Left ventricle myocardium inferior (tissue), 1 donor: ENCODE measurements at regions not wholly inside any gene's neighbourhood (a gene's known extent, or its start where the extent isn't known, plus 50 kb on each side); places are given as distances from the start of the nearest gene placed in this dataset.
A peak's percentile ranks its signal among the peaks of the same experiment; 100 is the strongest.

ENCODE experiments used
- DNase-seq: peaks from one replicate; pipeline ENCODE4 v3.0.0-alpha.2; 2020
- H3K27ac ChIP-seq: fragments of 200-600 bp; replicated peaks from 2 replicates; pipeline ENCODE4 v1.8.0; 2021
- H3K27me3 ChIP-seq: fragments of 200-600 bp; 2 replicates; pipeline ENCODE4 v1.8.0; 2021; ENCODE audit warnings: low read depth
- H3K36me3 ChIP-seq: fragments of 200-600 bp; 2 replicates; pipeline ENCODE4 v1.8.0; 2021
- H3K4me1 ChIP-seq: fragments of 200-600 bp; 2 replicates; pipeline ENCODE4 v1.8.0; 2021
- H3K4me3 ChIP-seq: fragments of 200-600 bp; 2 replicates; pipeline ENCODE4 v1.8.0; 2021; ENCODE audit warnings: mild to moderate bottlenecking, moderate library complexity
- H3K9me3 ChIP-seq: fragments of 200-600 bp; replicated peaks from 2 replicates; pipeline ENCODE4 v1.8.0; 2021
- intact Hi-C: fragments of 100-400 bp; cut with micrococcal nuclease; formaldehyde crosslinking; loops from one replicate; pipeline ENCODE4 v1.11.0; 2022
- TF ChIP-seq, protein P1 (sequence below): fragments of 200-600 bp; IDR thresholded peaks from 2 replicates; pipeline ENCODE4 v1.8.0; 2021; ENCODE audit warnings: antibody characterized with exemption, mild to moderate bottlenecking, borderline replicate concordance
- donor health status: DM: no; HTN: yes; CAD: no; lungs with severe emphysema.

DNA sequence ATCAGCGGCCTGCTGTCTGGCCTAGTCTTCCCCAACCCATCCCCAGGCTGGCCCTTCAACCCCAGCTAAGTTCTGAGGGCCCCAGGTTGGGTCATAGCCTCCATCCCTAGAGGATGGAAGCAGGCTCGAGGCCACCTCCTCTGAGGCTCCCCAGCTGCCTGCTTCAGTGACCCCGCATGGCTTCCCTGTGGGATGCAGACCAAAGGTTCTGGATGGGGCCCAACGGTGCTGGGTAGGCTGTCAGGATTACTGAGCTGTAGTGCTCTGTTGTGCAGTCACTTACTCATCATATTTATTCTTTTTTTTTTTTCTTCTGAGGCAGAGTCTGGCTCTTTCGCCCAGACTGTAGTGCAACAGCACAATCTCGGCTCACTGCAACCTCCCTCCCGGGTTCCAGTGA, 92.0 kb downstream of the IRF2BPL start:
- Histone ChIP-seq H3K27me3 (no peaks in the 10 kb centered on the region), H3K36me3 (no peaks in the 10 kb centered on the region), H3K27ac (peak overlapping the region; percentile 62), H3K4me1 (peaks cover 33% of the 10 kb centered on the region), H3K4me3 (no peak overlapping the region), H3K9me3 (no peaks in the 10 kb centered on the region)
- intact Hi-C loops: no loop called here
- DNase-seq: no peak
- TF ChIP-seq, protein P1, sequence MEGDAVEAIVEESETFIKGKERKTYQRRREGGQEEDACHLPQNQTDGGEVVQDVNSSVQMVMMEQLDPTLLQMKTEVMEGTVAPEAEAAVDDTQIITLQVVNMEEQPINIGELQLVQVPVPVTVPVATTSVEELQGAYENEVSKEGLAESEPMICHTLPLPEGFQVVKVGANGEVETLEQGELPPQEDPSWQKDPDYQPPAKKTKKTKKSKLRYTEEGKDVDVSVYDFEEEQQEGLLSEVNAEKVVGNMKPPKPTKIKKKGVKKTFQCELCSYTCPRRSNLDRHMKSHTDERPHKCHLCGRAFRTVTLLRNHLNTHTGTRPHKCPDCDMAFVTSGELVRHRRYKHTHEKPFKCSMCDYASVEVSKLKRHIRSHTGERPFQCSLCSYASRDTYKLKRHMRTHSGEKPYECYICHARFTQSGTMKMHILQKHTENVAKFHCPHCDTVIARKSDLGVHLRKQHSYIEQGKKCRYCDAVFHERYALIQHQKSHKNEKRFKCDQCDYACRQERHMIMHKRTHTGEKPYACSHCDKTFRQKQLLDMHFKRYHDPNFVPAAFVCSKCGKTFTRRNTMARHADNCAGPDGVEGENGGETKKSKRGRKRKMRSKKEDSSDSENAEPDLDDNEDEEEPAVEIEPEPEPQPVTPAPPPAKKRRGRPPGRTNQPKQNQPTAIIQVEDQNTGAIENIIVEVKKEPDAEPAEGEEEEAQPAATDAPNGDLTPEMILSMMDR: no peak

DNA sequence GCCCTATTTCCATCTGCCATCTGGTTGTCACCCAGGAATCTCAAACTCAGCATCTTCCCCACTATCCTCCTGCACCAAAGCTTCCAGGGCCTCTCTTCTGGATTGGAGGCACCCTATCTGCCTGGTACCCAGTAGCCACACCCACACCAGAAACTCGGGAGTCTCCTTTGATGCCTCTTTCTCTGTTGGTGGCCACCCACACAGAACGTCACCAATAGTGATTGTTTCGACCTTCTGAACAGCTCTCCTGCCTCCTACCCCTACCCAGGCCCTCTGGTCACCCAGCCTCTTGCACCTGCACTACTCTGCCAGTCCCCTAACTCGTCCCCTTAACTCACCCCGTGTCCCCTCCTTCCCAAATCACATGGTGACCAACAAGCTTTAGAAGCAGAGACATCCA, 95.0 kb downstream of the IRF2BPL start:
- TF ChIP-seq, protein P1: no peak
- no peaks in the 10 kb centered on the region for H3K36me3 ChIP-seq
- no peaks in the 10 kb centered on the region for H3K9me3 ChIP-seq
- DNase-seq: no peak
- peaks cover 28% of the 10 kb centered on the region for H3K4me1 ChIP-seq
- H3K27ac ChIP-seq: no peak overlapping the region
- no peaks in the 10 kb centered on the region for H3K27me3 ChIP-seq
- H3K4me3 ChIP-seq: no peak overlapping the region
- intact Hi-C loops: no loop called here

DNA sequence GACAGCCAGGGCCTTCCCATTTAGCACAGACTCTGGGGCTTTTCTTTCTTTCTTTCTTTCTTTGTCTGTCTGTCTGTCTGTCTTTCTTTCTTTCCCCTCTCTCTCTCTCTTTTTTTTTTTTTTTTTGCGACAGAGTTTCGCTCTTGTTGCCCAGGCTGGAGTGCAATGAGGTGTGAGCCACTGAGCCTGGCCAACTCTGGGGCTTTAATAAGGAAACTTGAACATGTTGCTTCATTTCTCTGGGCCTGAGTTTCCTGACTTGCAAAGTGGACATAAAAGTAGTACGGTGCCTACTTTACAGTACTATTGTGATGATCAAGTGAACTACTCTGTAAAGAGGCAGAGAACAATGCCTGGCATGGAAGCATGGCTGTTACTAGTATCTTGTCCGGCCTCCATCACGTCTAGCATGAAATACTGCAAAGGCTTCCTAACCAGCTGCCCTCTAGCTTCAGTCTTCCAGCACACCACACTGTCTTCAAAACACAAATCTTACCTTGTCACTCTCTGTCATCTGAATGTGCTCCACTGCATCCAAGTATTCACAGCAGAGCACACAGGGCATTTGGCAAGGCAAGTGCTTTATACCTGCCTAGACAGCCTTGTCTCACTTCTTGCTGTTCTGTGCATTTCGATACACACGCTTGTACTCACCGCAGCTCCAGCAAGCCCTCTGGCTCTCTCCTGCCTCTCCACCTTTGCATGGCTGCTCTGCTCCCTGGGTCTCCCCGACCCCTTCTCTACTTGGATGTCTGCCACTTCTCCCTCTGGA, 96.7 kb downstream of the IRF2BPL start:
- Histone ChIP-seq H3K27me3 (no peaks in the 10 kb centered on the region), H3K4me1 (peaks cover 28% of the 10 kb centered on the region), H3K4me3 (no peak overlapping the region), H3K36me3 (no peaks in the 10 kb centered on the region), H3K9me3 (no peaks in the 10 kb centered on the region), H3K27ac (no peak overlapping the region)
- intact Hi-C loops: no loop called here
- no peak for DNase-seq
- TF ChIP-seq, protein P1: no peak

DNA sequence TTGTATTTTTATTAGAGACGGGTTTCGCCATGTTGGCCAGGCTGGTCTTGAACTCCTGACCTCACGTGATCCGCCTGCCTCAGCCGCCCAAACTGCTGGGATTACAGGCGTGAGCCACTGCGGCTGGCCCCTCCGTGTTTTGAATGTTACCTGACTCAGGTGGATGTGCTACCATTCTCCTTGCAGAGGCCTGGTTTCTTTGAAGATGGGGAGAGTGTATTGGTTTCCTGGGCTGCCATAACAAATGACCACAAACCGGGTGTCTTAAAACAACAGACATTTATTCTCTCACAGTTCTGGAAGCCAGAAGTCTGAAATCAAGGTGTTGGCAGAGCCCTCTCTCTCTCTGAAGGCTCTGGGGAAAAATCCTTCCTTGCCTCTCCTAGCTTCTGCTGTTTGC, 98.0 kb downstream of the IRF2BPL start:
- Histone ChIP-seq H3K27me3 (no peaks in the 10 kb centered on the region), H3K4me1 (peaks cover 33% of the 10 kb centered on the region), H3K36me3 (no peaks in the 10 kb centered on the region), H3K4me3 (no peak overlapping the region), H3K27ac (no peak overlapping the region), H3K9me3 (no peaks in the 10 kb centered on the region)
- DNase-seq: no peak
- intact Hi-C loops: no loop called here
- TF ChIP-seq, protein P1: no peak

DNA sequence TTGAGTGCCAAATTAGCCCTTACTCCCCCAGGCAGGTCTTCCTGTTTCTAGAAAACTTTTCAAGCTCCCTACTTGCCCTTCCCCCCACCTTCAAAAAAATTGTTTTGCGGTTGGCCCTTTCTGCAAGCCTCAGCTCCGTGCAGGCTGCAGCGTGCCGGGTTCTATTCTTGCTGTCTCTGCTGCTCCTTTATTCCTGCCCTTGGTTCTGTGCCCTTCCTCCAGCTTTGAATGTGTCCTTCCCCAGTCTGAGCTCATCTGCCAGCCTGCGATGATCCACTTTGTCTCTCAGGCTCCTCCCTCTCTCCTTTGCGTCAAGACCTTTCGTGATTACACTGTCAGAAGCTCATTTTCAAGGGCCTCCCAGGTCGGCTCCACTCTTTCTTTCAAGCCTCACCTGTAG, 98.6 kb downstream of the IRF2BPL start:
- H3K4me3 ChIP-seq: no peak overlapping the region
- peaks cover 35% of the 10 kb centered on the region for H3K4me1 ChIP-seq
- no peak overlapping the region for H3K27ac ChIP-seq
- H3K9me3 ChIP-seq: no peaks in the 10 kb centered on the region
- no peak for DNase-seq
- TF ChIP-seq, protein P1: no peak
- no peaks in the 10 kb centered on the region for H3K36me3 ChIP-seq
- intact Hi-C loops: no loop called here
- H3K27me3 ChIP-seq: no peaks in the 10 kb centered on the region
